ENCODE measurements at regions not wholly inside any gene's neighbourhood (a gene's known extent, or its start where the extent isn't known, plus 50 kb on each side); places are given as distances from the start of the nearest gene placed in this dataset.
A peak's percentile ranks its signal among the peaks of the same experiment; 100 is the strongest.
"Not testable (repeated sequence)": the region's sequence is repeated elsewhere in the genome, so short reads cannot be mapped to it uniquely, and the experiment has no call there.

DNA sequence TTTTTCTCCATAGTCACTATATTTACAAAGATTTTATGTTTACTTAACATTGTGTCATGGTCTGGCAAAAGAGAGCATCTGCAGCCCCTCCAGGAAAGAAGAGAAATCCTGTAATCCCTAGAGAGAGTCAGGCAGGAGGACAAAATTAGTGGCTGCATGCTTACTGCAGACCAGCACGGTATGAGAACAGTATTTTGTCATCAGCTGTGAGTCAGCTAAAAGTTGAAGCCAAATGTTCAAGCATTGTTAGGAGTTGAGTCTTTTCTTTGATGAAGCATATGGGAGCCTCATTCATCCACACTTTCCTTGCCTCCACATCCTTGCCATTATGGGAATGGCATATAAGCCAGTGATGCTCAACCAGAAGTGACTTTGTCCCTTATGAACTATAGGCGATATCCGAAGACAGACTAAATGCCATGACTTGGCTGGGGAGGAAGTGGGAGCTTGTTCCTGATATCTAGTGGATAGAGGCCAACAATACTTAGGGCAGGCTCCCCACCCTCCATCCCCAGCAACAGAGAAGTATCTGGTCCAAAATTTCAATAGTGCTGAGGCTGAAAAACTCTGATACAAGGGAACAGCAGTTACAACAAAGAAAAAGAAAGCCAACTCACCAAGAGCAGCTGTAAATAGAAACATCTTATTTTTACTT lies 112.0 kb upstream of the OR5AK2 start:
- no peak for DNase-seq

DNA sequence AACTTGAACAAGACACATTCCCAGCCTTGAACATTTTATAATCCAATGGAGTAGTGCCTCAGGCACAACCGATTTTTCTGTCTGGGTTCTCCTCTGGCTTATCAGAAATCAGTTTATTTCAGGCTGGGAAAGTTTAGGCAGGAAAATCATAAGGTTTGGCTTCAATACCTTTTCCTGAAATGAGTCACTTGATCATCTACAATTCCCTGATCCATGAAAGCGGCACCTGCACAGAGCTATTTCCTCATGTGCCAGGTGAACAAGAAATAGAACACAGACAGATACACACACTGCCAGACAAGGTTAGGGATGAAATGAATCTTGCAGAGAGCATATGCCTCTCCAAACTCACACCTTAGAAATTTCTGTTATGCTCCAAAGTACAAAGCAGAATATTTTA lies 106.7 kb upstream of the OR9G4 start:
- DNase-seq: no peak

DNA sequence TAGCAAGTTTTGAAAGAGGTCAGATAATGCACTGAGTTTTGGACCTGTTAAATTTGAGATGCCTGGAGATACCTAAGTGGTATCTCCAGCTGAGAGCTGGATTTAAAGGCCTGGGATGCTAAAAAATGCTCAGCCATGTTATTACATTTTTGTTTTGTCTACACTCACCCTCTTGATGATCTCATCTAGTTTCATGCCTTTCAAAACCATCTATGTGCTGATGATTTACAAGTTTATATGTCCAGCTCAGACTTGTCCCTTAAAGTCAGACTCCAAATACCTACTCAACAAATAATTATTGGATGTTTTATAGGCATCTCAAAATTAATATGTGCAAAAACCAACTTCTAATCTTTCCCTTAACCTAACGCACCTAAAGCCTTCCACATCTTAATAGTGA lies 103.6 kb upstream of the OR9G4 start:
- no peak for DNase-seq

DNA sequence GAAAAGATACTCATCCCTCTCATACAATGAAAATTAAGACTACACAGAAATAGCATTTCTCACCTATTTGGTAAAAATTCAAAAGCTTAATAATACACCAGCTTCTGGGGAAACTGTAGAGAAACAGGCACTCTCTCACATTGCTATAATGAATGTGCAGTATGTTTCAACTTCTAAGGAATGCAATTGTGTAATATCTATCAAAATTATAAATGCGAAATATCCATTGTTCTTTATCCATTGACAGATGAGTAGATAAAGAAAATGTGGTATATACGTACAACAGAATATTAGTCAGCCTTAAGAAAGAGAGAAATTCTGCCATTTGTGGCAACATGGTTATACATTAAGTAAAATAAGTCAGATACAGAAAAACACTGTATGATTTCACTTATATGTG lies 101.4 kb upstream of the OR9G4 start:
- no peak for DNase-seq

DNA sequence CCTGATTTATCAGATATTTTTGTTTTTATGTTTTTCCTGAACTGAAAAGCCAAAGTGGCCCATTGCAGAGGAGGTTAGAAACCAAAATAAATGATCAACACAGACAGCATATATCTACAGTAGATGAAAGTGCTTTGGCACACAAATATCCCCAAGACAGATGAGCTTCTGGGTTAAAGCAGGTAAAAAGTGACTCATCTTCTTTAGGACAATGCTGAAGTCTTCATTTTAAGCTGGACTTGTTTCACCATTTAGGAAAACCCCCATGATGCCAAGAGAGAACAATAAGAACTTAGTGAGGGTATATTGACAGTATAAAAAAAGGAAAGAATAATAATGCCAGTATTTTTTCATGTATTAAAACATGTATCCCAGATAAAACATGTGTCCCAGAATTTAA lies 100.8 kb upstream of the OR9G4 start:
- DNase-seq: no peak

DNA sequence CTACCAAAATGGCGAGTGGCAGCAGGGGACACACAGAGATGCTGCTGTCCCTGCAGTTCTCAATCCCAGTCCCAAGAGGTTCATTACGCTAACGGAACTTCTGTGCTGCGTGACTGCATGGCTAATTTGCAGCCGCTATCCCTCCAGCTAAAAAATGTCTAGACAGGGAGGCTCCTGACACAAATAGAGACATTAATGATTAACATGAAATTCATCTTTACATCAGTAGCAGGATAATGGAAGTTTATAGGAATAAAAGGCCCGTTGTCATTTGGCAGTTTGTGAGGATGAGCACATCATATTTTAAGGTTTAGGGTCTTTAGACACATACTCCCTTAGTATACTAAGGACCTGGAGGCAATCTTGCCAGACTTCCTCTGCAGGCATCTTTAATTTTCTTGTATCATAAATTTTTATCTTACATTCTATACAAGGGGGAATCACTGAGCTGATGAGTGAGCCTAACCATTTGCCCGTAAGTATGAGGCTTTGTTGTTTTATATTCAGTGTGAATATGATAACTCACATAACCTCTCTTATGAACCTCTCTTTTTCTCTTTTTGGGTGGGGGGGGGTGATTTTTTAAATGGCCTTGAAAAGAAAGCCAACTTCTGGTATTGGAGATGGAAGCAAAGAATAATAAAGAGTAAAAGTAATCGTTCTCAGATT lies 99.8 kb upstream of the OR9G4 start:
- DNase-seq: no peak

DNA sequence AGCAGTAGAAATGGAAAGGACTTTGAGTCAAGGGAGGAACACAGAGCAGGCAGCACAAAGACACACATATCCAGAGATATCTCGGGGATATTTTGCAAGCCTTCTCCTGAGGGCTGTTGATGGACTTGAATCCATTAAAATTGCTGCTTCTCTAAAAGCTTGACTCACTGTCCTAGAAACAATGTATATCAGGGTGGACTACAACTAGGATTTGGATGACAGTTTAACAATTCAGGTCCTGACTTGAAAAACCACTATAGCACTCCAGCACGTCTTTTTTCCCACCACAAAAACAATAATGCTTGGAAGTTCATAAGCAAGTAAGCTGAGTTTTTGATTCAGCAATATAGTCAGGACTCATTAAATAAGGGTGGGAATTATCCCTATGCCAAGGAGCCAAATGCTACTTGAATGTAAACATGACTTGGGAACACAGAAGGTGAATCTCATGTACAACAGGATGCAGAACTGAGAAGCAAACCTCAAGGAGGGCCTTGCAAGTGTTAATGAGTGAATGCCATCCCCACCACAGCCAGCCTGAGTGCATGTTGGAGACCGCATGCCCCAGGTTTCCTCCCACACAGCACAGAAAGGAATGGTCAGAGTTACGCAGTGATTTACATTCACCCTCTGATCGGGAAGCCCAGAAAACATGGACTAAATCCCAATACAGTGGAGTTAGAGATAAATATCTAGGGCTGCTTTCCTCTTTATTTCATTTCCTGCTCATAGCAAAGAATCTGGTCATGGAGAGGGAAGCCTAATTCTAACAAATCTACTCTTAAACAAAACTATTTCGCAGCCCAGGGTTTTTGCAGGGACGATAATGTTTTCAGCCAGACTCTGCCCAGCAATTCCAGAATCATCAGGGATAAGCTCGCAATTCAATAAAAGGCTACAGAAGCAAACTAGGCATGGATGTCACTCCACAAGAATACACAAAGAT lies 98.4 kb upstream of the OR9G4 start:
- DNase-seq: no peak

DNA sequence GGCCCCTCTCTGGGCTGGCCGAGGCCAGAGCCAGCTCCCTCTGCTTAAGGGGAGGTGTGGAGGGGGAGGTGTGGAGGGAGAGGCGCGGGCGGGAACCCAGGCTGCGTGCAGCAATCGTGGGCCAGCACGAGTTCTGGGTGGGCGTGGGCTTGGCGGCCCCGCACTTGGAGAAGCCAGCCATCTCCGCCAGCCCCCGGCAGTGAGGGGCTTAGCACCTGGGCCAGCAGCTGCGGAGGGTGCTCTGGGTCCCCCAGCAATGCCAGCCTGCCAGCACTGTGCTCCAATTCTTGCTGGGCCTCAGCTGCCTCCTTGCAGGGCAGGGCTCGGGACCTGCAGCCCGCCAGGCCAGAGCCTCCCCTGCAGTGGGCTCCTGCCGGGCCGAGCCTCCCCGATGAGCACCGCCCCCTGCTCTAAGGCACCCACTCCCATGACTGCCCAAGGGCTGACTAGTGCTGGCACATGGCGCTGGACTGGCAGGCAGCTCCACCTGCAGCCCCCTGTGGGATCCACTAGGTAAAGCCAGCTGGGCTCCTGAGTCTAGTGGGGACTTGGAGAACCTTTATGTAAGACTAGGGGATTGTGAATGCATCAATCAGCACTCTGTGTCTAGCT lies 96.7 kb upstream of the OR9G4 start:
- DNase-seq: no peak

DNA sequence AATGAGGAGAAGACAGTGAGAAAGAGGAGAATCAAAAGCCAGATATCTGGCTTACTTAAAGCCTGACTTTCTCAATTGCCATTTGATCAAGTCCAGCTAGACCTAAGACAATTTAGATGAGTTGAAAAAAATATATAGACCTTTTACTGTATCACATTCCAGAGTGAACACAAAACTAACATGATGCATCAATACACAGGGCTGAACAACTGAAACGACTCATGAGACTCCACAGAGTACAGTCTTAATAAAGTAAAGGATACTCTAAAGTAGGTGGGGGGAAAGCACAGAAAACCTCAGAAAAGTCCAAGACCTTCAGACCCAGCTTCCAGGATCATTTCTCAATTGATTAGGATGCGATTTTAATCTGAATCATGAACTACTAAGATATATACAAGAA lies 95.3 kb upstream of the OR9G4 start:
- no peak for DNase-seq

DNA sequence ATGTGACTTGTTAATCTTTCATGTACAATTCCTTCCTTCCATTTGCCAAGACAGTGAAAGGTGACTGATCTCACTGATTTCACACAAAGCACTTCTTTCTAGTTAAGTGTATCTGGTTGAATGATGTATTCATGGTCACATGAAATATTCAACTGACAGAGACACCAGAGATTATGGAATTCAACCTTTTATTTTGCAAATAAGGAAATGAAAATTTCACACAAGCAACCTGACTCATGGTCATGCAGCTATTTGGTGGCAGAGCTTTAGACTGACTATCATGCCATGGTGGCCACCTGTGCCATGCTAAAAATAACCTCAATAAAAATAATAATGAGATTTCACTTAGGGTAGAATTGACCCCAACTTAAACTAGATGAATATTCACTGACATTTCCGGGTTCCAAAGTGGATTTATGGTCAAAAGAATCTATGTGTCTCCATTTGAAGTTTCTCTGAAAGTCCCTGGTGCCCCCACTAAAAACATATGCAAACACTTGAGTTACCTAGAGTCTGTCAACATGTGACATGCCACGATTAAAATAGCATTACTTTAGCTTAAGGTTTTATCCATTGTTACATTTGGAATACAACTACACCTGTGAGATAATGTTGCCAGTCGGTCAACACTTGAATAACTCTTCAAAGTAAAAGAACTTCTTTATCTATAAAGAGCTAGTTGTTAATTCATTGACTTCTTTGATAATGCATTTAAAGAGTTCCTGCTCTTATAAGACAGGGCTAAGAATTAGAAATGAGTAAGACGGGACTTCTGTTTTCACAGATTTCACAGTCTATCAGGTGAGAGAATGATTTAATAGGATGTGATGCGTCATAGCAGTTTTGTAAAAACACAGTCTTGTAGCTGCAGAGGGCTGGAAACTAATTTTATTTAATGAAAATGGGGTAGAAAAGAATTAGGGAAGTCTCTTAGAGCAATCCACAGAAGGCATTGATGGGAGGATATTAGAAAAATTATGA lies 94.6 kb upstream of the OR9G4 start:
- DNase-seq: no peak

DNA sequence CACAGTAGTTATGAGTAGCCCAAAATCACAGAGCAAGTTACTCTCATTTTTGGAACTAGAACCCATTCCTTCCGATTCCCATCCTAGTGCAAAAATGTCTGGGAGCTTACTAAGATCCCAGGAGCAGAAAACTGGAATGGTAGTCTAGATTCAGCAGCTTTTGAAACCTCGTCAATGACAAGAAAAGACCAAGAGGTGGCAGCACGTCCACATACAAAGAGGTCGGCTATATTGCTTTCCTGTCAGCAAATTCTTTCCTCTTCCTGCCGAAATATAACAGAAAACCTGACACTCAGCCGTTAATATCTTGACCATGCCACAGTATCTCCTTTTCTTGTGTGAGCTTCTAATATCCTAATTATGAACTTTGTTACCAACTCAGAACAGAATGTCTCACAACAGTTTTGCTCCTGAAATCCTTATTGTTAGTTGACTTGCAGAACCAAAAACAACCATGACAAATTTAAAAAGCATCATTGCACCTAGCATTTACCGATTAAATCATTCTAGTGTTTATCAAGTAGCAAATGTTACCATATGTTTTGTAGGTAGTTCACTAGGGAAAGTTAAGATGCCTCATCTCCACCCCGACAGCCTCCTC lies 92.8 kb upstream of the OR9G4 start:
- DNase-seq: peak; percentile 1

DNA sequence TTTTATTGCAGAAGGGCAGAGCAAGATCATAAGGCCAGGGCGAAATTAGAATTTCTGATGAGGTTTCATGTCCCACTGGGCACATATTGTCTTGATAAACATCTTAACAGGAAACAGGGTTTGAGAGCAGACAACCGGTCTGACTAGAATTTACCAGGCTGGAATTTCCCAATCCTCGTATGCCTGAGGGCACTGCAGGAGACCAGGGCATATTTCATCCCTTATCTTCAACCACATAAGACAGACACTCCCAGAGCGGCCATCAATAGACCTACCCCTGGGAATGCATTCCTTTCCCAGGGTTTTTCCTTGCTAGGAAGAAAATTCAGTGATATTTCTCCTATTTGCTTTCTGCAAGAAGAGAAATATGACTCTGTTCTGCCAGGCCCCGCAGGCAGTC lies 78.9 kb upstream of the OR9G4 start:
- not testable (repeated sequence) for DNase-seq

DNA sequence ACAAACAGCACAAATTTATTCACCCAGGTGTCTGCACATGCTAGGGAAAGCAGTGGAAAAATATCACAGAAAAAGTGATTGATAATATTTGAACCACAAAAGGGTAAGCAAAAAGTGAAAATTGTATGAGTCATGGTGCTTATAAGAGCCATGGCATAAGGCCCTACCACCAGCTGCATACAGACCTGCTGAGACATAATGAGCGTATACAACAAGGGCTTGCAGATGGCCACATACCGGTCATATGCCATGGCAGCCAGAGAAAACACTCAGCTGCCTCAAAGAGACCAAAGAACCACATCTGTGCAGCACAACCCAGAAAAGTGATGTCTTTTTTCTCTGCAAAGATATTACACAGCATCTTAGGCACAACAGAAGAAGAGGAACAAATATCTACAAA lies 71.4 kb upstream of the OR9G4 start:
- no peak for DNase-seq

DNA sequence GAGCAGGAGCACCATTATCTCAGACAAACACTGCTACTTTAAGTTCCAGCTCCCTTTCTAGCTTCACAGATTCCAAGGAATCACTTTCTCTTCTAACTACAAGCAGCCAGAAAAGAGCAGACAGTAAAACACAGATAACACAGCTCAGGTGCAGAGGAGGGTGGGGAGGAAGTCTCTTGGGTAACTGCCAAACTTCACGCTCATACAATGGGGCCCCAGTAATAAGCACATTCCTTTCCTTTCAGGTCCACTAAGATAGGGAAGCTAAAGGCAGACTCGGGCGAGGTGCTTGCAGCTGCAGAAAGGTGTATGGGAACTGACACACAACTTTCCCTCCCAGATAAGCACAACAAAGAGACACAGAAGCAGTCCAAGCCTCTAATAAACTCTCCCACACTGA lies 69.2 kb upstream of the OR9G4 start:
- no peak for DNase-seq

DNA sequence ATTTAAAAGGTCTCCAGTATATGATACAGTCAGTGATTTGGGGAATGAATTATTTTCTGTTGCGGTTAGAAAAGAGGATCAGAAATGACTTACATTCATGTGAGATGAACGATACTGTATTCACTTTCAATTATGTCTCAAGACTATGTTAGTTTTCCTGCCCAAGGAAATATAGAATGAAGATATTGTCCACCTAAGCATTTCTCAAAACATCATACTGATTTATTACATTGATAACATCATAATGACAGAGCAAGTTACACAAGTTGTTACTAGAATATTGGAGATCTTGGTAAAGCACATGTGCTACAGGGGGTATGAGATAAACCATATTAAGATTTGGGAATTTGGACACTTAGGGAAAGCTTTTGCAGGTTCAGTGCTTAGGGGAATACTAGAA lies 67.8 kb upstream of the OR9G4 start:
- DNase-seq: no peak

DNA sequence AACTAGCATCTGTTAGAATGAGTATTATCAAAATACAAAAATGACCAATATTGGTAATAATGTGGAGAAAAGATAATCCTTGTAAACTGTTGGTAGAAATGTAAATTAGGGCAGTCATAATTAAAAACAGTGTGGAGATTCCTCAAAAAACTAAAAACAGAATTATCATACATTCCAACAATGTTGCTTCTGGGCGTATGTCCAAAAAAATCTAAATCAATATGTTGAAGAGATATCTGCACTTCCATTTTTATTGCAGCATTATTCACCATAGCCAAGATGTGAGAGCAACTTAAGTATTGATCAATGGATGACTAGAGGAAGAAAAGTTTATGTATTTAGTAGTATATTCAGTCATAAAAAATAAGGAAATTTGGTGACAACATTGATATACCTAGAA lies 59.8 kb upstream of the OR9G4 start:
- DNase-seq: no peak

DNA sequence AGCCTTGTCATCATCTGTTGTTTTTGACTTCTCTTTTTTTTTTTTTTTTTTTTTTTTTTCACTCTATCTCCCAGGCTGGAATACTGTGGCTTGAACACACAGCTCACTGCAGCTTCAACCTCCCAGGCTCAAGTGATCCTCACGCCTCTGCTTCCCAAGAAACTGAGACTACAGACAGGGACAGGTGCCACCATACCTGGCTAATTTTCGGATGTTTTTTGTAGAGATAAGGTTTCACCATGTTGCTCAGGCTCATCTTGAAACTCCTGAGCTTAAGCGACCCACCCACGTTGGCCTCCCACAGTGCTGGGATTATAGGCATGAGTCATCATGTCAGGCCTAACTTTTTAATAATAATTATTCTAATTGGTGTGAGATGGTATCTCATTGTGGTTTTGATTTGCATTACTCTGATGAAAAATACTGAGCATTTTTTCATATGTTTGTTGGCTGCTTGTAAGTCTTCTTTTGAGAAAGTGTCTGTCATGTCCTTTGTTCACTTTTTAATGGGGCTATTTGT lies 51.3 kb upstream of the OR9G4 start:
- DNase-seq: no peak

All from occipital lobe (tissue), 1 donor.